DOHH2 (cell line): ENCODE measurements at regions not wholly inside any gene's neighbourhood (a gene's known extent, or its start where the extent isn't known, plus 50 kb on each side); places are given as distances from the start of the nearest gene placed in this dataset.

Source experiments
- H3F3A ChIP-seq: fragments of 200-600 bp; sonication (generic), shearing (Covaris generic); 2 replicates; pipeline ENCODE4 v1.6.0; 2016; ENCODE audit warnings: antibody characterized with exemption, mild to moderate bottlenecking; ENCODE audit not compliant: control insufficient read depth, insufficient read depth
- H3K27ac ChIP-seq: fragments of 200-600 bp; sonication (generic); 2 replicates; pipeline ENCODE4 v1.5.1; 2014; ENCODE audit warnings: low read depth, mild to moderate bottlenecking, low read length, moderate library complexity
- H3K27me3 ChIP-seq: fragments of 200-600 bp; sonication (generic); 2 replicates; pipeline ENCODE4 v1.6.1; 2014; ENCODE audit warnings: mild to moderate bottlenecking, low read length, mixed read lengths; ENCODE audit not compliant: control insufficient read depth
- H3K36me3 ChIP-seq: fragments of 200-600 bp; sonication (generic); 2 replicates; pipeline ENCODE4 v1.6.1; 2014; ENCODE audit warnings: mild to moderate bottlenecking, low read length, moderate library complexity, mixed read lengths; ENCODE audit not compliant: control insufficient read depth
- H3K4me1 ChIP-seq: fragments of 200-600 bp; sonication (generic); 2 replicates; pipeline ENCODE4 v1.6.1; 2014; ENCODE audit warnings: mild to moderate bottlenecking, low read length, mixed read lengths; ENCODE audit not compliant: control insufficient read depth
- H3K4me2 ChIP-seq: fragments of 200-600 bp; sonication (generic); 2 replicates; pipeline ENCODE4 v1.6.0; 2014; ENCODE audit warnings: mild to moderate bottlenecking, low read length, moderate library complexity
- H3K4me3 ChIP-seq: fragments of 200-600 bp; sonication (generic); 2 replicates; pipeline ENCODE4 v1.5.1; 2014; ENCODE audit warnings: mild to moderate bottlenecking, low read length, mixed read lengths
- H3K79me2 ChIP-seq: fragments of 200-600 bp; sonication (generic); 2 replicates; pipeline ENCODE4 v1.6.1; 2014; ENCODE audit warnings: mild to moderate bottlenecking, low read length, mixed read lengths; ENCODE audit not compliant: control insufficient read depth
- H3K9me2 ChIP-seq: fragments of 200-600 bp; sonication (generic); replicated peaks from 2 replicates; pipeline ENCODE4 v1.6.1; 2014; ENCODE audit warnings: mild to moderate bottlenecking, low read length, mixed read lengths; ENCODE audit not compliant: control insufficient read depth
- H3K9me3 ChIP-seq: fragments of 200-600 bp; sonication (generic); 2 replicates; pipeline ENCODE4 v1.6.1; 2014; ENCODE audit warnings: antibody characterized with exemption, low read length, mixed read lengths; ENCODE audit not compliant: control insufficient read depth, insufficient read depth
- H4K20me1 ChIP-seq: fragments of 200-600 bp; sonication (generic); 2 replicates; pipeline ENCODE4 v1.6.0; 2014; ENCODE audit warnings: low read depth, mild to moderate bottlenecking, antibody characterized with exemption, low read length, moderate library complexity; ENCODE audit not compliant: control insufficient read depth, insufficient read depth
- CTCF ChIP-seq: fragments of 200-600 bp; sonication (generic); IDR thresholded peaks from one replicate; pipeline ENCODE4 v1.5.1; 2014; ENCODE audit warnings: antibody characterized with exemption, mild to moderate bottlenecking, low read depth, low read length; ENCODE audit not compliant: poor library complexity, severe bottlenecking
- EZH2phosphoT487 ChIP-seq: fragments of 200-600 bp; sonication (generic); IDR thresholded peaks from 2 replicates; pipeline ENCODE4 v1.6.1; 2017; ENCODE audit warnings: borderline replicate concordance, mild to moderate bottlenecking, antibody characterized with exemption, low read length, moderate library complexity, mixed read lengths

GRCh38 chr2:125070726-125071505 is 1045.8 kb downstream of the CNTNAP5 start:
- no peaks in the 10 kb centered on the region for H3F3A ChIP-seq
- no peak for TF ChIP-seq EZH2phosphoT487
- no peak for TF ChIP-seq CTCF
- H3K4me1 ChIP-seq = no peaks in the 10 kb centered on the region
- H3K4me3 ChIP-seq = no peak overlapping the region
- no peaks in the 10 kb centered on the region for H4K20me1 ChIP-seq
- H3K27me3 ChIP-seq = no peaks in the 10 kb centered on the region
- H3K9me2 ChIP-seq = no peaks in the 10 kb centered on the region
- no peaks in the 10 kb centered on the region for H3K79me2 ChIP-seq
- no peak overlapping the region for H3K27ac ChIP-seq
- no peaks in the 10 kb centered on the region for H3K36me3 ChIP-seq
- no peak overlapping the region for H3K4me2 ChIP-seq
- no peaks in the 10 kb centered on the region for H3K9me3 ChIP-seq

DNA sequence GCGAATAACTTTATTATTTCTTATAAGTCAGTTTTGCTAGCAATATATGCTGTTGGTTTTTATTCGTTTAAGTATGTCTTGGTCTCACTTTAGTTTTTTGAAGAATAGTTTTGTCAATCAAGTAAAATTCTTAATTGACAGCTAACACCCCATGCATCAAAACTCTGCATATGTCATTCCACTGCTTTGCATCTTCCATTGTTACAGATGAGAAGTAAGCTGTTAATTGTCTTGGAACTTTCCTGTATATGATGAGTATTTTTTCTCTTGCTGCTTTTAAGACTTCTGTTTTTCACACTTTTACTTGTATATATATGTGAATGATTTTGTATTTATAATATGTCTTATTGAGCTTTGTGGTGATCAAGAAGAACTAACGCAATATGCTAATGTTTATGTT is 1048.4 kb downstream of the CNTNAP5 start:
- no peaks in the 10 kb centered on the region for H3K9me2 ChIP-seq
- no peaks in the 10 kb centered on the region for H3K9me3 ChIP-seq
- H3K79me2 ChIP-seq = no peaks in the 10 kb centered on the region
- H3F3A ChIP-seq = no peaks in the 10 kb centered on the region
- H3K36me3 ChIP-seq = no peaks in the 10 kb centered on the region
- no peak overlapping the region for H3K4me2 ChIP-seq
- TF ChIP-seq EZH2phosphoT487 (no peak), CTCF (no peak)
- H3K4me1 ChIP-seq = no peaks in the 10 kb centered on the region
- no peak overlapping the region for H3K4me3 ChIP-seq
- no peaks in the 10 kb centered on the region for H4K20me1 ChIP-seq
- H3K27ac ChIP-seq = no peak overlapping the region
- no peaks in the 10 kb centered on the region for H3K27me3 ChIP-seq

GRCh38 chr2:125085904-125086303 is 1060.8 kb downstream of the CNTNAP5 start:
- Histone ChIP-seq H3K4me3 (no peak overlapping the region), H3K79me2 (no peaks in the 10 kb centered on the region), H3K27me3 (no peaks in the 10 kb centered on the region), H3K9me3 (no peaks in the 10 kb centered on the region), H3K9me2 (no peaks in the 10 kb centered on the region), H3F3A (no peaks in the 10 kb centered on the region), H3K27ac (no peak overlapping the region), H3K4me1 (no peaks in the 10 kb centered on the region), H3K36me3 (no peaks in the 10 kb centered on the region), H3K4me2 (no peak overlapping the region), H4K20me1 (no peaks in the 10 kb centered on the region)
- TF ChIP-seq EZH2phosphoT487 = no peak
- no peak for TF ChIP-seq CTCF
